Left lung (tissue), 4 donors: ENCODE measurements at regions not wholly inside any gene's neighbourhood (a gene's known extent, or its start where the extent isn't known, plus 50 kb on each side); places are given as distances from the start of the nearest gene placed in this dataset.

Experiments used
- ATAC-seq: fragments of 200-7000 bp; cut with Tn5 transposase; one replicate; pipeline ENCODE4 v1.9.1; 2020; ENCODE audit warnings: moderate library complexity
- DNase-seq, 4 donors: peaks; one replicate each; pipeline ENCODE4 v3.0.0-alpha.2; 2013 to 2020
- H3K27ac ChIP-seq, 2 donors: fragments of 200-600 bp; sonication (generic) in 1 of 2; one replicate each; pipeline versions ENCODE4 v1.5.0 to v1.8.0; 2020 to 2021
- H3K27me3 ChIP-seq, 2 donors: fragments of 200-600 bp; sonication (generic) in 1 of 2; one replicate each; pipeline versions ENCODE4 v1.5.0 to v1.8.0; 2020 to 2021
- H3K36me3 ChIP-seq, 2 donors: fragments of 200-600 bp; sonication (generic) in 1 of 2; one replicate each; pipeline versions ENCODE4 v1.5.0 to v1.8.0; 2020 to 2021
- H3K4me1 ChIP-seq, 2 donors: fragments of 200-600 bp; one replicate each; pipeline ENCODE4 v1.8.0; 2021
- H3K4me3 ChIP-seq, 2 donors: fragments of 200-600 bp; sonication (generic) in 1 of 2; one replicate each; pipeline versions ENCODE4 v1.5.0 to v1.8.0; 2020 to 2021; ENCODE audit warnings: mild to moderate bottlenecking in 1 of 2
- H3K9me3 ChIP-seq, 2 donors: fragments of 200-600 bp; sonication (generic) in 1 of 2; one replicate each; pipeline versions ENCODE4 v1.5.0 to v1.8.0; 2020 to 2021
- intact Hi-C, 2 donors: fragments of 100-400 bp; cut with DNase I; formaldehyde crosslinking; loops; one replicate each; pipeline versions ENCODE4 v1.11.2 to v1.14.2; 2022
- TF ChIP-seq, protein P1 (sequence below), 2 donors: fragments of 200-600 bp; sonication (generic) in 1 of 2; IDR thresholded peaks; one replicate each; pipeline versions ENCODE4 v1.5.0 to v1.8.0; 2021; ENCODE audit warnings: antibody characterized with exemption in 2 of 2
- donor health status: DM: no; HTN: yes; CAD: no.
- donor health status: DM: no; HTN: no; CAD: no.

DNA sequence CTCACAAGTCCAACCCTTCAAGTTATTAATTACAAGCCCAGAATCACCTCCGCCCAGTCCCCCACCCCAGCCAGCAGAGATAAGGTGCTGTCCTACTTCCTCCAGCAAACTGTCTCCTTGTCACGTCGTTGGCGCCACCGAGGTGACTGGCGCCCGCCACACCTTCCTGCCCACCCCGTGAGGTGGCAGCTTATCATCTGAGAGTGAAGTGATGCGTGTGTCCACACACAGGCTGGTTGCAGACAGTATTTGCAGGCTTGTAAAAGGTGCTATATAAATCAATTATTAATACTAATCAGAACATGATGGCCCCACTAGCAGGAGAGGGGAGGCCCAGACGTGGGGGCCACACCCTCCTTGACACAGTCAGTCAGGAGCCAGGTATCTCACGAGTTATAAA, 786.6 kb upstream of the TBX3 start:
- no peak overlapping the region for H3K27ac ChIP-seq
- no peak for DNase-seq
- TF ChIP-seq, protein P1, sequence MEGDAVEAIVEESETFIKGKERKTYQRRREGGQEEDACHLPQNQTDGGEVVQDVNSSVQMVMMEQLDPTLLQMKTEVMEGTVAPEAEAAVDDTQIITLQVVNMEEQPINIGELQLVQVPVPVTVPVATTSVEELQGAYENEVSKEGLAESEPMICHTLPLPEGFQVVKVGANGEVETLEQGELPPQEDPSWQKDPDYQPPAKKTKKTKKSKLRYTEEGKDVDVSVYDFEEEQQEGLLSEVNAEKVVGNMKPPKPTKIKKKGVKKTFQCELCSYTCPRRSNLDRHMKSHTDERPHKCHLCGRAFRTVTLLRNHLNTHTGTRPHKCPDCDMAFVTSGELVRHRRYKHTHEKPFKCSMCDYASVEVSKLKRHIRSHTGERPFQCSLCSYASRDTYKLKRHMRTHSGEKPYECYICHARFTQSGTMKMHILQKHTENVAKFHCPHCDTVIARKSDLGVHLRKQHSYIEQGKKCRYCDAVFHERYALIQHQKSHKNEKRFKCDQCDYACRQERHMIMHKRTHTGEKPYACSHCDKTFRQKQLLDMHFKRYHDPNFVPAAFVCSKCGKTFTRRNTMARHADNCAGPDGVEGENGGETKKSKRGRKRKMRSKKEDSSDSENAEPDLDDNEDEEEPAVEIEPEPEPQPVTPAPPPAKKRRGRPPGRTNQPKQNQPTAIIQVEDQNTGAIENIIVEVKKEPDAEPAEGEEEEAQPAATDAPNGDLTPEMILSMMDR (IDR thresholded peaks at IDR 0.05) = no peak
- no peak overlapping the region for H3K4me3 ChIP-seq
- H3K36me3 ChIP-seq = no peaks in the 10 kb centered on the region
- H3K27me3 ChIP-seq = no peaks in the 10 kb centered on the region
- ATAC-seq = no peak
- intact Hi-C loops = no loop called here
- H3K4me1 ChIP-seq = no peaks in the 10 kb centered on the region
- no peaks in the 10 kb centered on the region for H3K9me3 ChIP-seq

DNA sequence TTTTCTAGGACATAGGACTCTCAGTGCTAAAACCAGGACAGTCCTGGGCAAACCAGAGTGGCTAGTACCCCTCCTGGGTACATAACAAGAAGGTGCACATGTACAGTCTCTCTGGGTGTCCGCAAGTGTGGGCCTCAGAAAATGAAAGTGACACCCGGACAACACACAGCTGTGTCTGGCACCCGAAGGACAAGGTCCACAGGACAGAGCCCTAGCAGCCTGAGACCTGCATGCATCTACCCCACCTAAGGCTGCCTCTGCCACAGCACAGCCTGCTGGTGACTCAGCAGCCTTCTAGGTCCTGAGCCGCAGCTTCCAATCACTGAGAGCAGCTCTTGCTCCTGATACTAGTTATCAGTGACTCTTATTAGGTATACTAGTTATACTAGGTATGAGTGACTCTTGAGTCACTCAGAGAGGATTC, 784.1 kb upstream of the TBX3 start:
- no peaks in the 10 kb centered on the region for H3K27me3 ChIP-seq
- DNase-seq = no peak
- no peak for ATAC-seq
- H3K27ac ChIP-seq = no peak overlapping the region
- H3K36me3 ChIP-seq = no peaks in the 10 kb centered on the region
- intact Hi-C loops = no loop called here
- TF ChIP-seq, protein P1 (IDR thresholded peaks at IDR 0.05) = no peak
- H3K4me1 ChIP-seq = no peaks in the 10 kb centered on the region
- no peaks in the 10 kb centered on the region for H3K9me3 ChIP-seq
- H3K4me3 ChIP-seq = no peak overlapping the region

DNA sequence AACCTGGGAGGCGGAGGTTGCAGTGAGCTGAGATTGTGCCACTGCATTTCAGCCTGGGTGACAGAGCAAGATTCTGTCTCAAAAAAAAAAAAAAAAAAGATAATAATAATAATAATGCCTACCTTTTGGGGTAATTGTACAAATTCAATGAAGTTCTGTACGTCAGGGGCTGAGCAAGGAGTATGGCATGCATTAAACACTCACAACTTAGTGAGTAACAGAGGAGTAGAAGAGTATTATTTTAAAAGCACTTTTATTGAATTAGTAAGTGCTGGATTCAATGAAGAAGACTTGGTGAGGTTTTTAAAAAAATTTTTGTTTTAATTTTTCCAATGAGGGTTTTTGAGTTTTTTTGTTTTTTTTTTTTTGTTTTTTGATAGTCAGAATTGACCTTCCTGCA, 783.6 kb upstream of the TBX3 start:
- Histone ChIP-seq H3K4me1 (no peaks in the 10 kb centered on the region), H3K27ac (no peak overlapping the region), H3K9me3 (no peaks in the 10 kb centered on the region), H3K36me3 (no peaks in the 10 kb centered on the region), H3K4me3 (no peak overlapping the region), H3K27me3 (no peaks in the 10 kb centered on the region)
- no peak for DNase-seq
- intact Hi-C loops = no loop called here
- TF ChIP-seq, protein P1 (IDR thresholded peaks at IDR 0.05) = no peak
- no peak for ATAC-seq

DNA sequence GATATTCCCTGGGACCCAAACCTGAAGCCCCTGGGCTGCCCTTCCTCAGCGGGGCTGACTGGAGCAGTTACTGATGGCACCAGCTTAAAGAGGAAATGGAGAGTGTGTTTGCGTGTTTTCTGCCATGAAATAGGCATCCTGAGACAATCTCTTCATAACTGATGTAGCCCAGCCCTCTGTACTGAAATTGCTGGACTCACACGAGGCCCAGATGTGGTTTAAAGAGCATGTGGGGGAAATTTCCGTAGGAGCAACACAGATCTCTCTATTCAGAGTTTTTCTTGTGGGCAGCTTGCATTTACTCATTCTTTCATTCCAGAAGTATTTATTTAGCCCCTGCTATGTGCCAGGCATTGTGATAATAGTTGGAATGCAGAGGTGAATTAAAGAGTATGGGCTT, 782.1 kb upstream of the TBX3 start:
- H3K4me1 ChIP-seq = no peaks in the 10 kb centered on the region
- ATAC-seq (no peak), DNase-seq (no peak)
- H3K27me3 ChIP-seq = no peaks in the 10 kb centered on the region
- H3K27ac ChIP-seq = no peak overlapping the region
- no peak overlapping the region for H3K4me3 ChIP-seq
- intact Hi-C loops = no loop called here
- peaks cover 0 to 5% of the 10 kb centered on the region in 2 donors for H3K9me3 ChIP-seq
- no peaks in the 10 kb centered on the region for H3K36me3 ChIP-seq
- TF ChIP-seq, protein P1 (IDR thresholded peaks at IDR 0.05) = no peak

DNA sequence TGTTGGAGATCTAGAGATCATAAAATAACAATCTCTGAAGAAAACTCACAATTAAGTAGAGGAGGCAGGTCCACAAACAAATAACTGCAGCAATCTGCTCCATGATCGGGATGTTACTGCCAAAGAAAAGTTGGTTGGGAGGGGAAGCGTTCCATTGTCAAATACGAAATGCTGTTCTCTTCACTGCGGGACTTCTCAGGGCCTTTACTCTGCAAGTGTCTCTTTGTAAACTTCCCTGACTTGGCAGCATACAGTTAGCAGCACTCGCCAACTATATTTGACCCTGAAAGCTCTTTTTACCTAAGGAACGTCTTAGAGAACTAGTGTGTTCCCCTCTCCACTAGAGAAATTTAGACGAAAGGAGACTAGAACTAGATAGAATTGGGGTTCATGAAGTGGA, 780.7 kb upstream of the TBX3 start:
- no peaks in the 10 kb centered on the region for H3K27me3 ChIP-seq
- H3K4me3 ChIP-seq = no peak overlapping the region
- DNase-seq (no peak), ATAC-seq (no peak)
- H3K36me3 ChIP-seq = no peaks in the 10 kb centered on the region
- peaks cover 0 to 8% of the 10 kb centered on the region in 2 donors for H3K9me3 ChIP-seq
- no peaks in the 10 kb centered on the region for H3K4me1 ChIP-seq
- intact Hi-C loops = no loop called here
- no peak overlapping the region for H3K27ac ChIP-seq
- TF ChIP-seq, protein P1 (IDR thresholded peaks at IDR 0.05) = no peak
